Testis (tissue), 2 donors: ENCODE measurements at regions not wholly inside any gene's neighbourhood (a gene's known extent, or its start where the extent isn't known, plus 50 kb on each side); places are given as distances from the start of the nearest gene placed in this dataset.
"Not testable (repeated sequence)": the region's sequence is repeated elsewhere in the genome, so short reads cannot be mapped to it uniquely, and the experiment has no call there.

Source experiments
- CTCF ChIP-seq, 3 experiments: fragments of 450-650 bp in 2 of 3; fragments of 200-600 bp in 1 of 3; sonication (generic) in 1 of 3; IDR thresholded peaks; one replicate each; pipeline ENCODE4 v1.5.1; 2016 to 2019; ENCODE audit warnings: antibody characterized with exemption in 3 of 3, mild to moderate bottlenecking in 2 of 3, moderate library complexity in 1 of 3
- POLR2A ChIP-seq: fragments of 450-650 bp; IDR thresholded peaks from one replicate; pipeline ENCODE4 v1.6.1; 2017; ENCODE audit warnings: antibody characterized with exemption, mild to moderate bottlenecking, moderate library complexity

- not testable (repeated sequence) for TF ChIP-seq CTCF (IDR thresholded peaks at IDR 0.05); POLR2A
Measured at GRCh38 chr16:15218856-15219500, 124.9 kb upstream of the RRN3 start.
